SW480 (cell line): ENCODE measurements at regions not wholly inside any gene's neighbourhood (a gene's known extent, or its start where the extent isn't known, plus 50 kb on each side); places are given as distances from the start of the nearest gene placed in this dataset.
A peak's percentile ranks its signal among the peaks of the same experiment; 100 is the strongest.

Source experiments
- DNase-seq: peaks from one replicate; pipeline ENCODE4 v3.0.0-alpha.2; 2016; ENCODE audit warnings: low spot score

GRCh38 chr4:176979416-176979815 is 186.7 kb upstream of the VEGFC start:
- no peak for DNase-seq

DNA sequence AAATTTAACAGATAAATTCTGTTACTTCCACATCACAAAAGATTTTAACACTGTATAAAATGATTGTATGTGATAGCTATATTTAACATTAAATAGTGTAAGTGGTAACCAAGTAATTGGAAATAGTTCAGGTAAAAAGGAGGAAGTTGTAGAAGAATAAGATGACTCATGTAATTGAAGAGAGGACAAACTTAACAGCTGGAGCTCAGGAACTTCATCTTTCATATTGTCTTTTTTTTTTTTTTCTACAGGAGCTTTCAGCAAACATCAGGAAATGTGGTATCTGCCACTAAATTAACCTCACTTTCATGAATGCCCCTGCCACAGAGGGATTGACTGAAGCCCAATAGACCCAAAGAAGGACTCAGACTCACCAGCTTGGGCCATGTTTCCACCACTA is 188.4 kb upstream of the VEGFC start:
- DNase-seq = no peak

- DNase-seq = no peak
Observed at GRCh38 chr4:176981551-176981950, 188.8 kb upstream of the VEGFC start.

- DNase-seq = peak; percentile 5
Observed at GRCh38 chr4:176988226-176988625, 195.5 kb upstream of the VEGFC start.

- no peak for DNase-seq
Observed at GRCh38 chr4:176989186-176989585, 196.5 kb upstream of the VEGFC start.

DNA sequence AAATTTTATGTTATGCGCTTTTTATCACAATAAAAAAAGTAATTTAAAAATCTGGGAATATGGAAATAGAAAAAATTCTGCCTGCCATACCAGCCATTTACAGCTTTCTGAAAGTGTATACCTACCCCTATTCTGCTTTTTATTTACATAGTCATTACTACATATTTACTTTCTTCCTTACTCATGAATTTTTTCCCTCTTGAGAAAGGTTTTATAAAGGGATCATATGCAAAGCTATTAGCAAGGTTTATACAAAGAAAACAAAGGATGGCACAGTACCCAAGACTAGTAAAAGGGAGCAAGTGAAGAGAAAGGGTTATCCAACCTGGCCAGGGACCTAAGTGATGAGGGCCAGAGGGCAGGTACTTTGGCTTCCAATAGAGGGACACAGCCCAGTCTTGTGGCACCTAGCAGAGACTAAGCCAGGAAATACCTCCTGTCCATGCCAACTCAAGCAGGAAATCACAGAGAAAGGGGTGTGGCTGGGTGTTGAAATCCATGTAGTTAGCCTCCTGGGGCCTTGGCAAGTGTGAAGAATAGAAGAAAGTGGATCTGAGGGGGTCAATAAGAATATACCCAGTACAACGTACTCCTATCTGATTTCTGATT is 207.3 kb upstream of the VEGFC start:
- no peak for DNase-seq

DNA sequence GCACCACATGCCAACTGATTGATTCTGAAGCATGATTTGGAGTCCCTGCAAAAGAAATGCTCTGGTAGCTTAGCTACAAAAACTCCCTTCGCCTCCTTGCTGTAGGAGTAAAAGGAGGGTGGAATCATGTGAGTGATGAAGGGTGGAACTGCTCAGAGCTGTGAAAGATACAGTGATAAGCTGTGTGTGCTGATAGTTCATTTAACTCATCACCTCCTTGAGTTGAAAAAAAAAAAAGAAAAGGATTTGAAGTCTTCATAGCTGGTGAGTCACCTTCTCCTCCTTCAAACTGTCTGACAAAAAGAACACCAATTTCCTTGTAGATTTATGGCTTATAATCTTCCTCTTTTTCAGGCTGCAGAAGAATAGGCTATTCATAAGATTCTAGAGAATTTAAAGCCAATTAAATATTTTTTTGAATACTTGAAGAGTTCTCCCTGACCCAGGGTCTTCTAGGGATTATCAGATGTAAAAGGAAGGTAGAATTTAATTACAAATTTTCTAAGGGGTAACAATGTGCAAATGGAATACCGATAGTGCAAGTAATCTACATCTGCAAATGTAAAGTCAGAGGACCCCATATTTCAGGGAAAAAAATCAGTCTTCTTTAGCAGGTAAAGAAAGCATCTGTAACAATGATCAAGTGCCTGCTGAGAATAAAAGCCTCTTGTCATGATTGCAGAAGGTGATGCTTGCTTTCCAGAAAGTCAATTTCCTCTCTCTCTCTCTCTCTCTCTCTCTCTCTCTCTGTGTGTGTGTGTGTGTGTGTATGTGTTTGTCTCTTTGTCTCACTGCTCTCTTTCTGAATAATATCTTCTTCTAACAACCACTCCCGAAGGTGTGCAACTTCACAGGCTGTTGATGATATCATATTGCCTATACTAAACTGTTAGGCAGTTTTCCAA is 208.8 kb upstream of the VEGFC start:
- DNase-seq = no peak

GRCh38 chr4:177005674-177006230 is 213.0 kb upstream of the VEGFC start:
- no peak for DNase-seq

- no peak for DNase-seq
Observed at GRCh38 chr4:177006331-177006730, 213.6 kb upstream of the VEGFC start.

DNA sequence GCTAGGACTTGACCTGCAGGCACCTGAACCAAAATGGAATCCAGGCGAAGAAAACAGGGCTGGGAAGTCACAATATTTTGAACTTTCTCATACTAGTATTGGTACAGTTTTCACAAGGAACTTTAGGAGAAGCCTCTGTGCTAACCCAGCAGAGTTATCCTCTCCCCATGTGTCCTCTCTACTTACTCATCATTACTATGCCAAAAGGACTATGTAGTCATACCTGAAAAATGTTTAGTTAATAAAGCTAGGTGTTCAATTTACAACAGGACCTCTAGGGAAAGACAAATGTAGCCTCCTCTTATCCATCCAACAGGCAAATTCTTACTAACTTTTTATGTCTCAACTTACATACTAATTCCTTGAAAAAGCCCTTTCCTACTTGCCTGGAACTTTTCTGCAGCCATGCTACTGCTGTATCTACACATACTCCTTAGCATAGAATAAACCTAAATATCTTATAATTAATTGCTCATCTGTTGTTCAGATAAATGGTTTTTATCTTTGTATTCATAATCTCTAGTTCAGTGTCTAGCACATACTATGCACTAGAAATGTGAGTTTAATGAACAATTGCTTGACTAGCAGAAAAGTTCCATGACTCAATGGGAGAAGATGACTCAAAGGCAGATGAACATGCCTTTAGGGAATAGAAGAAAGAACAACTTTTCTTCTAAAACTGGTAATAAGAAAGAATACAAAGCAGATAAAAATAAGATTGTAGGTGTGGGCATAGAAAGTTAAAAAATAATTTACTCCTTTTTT is 215.5 kb upstream of the VEGFC start:
- DNase-seq = no peak

GRCh38 chr4:177008836-177009501 is 216.2 kb upstream of the VEGFC start:
- DNase-seq = no peak

DNA sequence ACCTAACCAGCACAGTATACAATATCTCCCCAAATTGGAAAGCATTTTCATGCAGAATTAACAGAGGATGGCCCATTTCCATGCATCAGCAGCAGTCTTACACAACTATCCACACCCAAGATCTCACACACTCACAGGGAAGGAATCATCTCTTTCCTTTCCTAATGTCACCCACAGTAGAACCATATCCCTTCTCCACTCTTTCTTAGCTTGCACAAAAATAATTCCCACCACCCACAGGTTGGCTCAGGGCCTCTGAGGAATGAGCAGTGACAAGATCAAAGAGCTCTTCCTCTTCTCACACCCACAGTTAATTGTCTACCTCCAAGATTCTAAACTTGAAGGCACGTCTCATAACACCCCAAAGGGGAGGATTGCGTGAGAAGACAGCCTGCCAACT is 217.7 kb upstream of the VEGFC start:
- no peak for DNase-seq

DNA sequence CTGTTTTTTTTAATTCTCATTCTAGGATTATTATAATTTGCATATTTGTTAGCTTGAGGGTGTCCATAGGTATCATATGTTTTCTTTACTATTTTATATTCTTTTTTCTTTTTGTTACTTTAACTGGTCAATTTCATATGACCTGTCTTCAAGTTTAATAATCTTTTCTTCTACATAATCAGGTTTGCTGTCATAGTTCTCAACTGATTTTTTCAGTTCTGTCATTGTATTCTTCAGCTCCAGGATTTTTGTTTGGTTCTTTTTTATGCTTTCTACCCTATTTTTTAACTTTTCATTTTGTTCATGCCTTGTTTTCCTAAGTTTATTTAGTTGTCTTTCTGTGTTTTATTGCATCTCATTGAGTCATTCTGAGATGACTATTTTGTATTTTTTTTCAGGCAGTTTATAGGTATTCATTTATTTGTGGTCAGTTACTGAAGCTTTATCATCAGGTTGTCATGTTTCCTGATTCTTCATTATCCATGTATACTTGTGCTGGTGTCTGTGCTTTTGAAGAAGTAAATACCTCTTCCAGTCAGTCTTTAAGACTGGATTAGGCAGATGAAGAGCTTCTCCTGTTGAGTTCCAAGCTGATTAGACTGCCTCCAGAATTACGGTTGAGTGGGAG is 220.3 kb upstream of the VEGFC start:
- DNase-seq = no peak

- DNase-seq = no peak
Observed at GRCh38 chr4:177016541-177017141, 223.9 kb upstream of the VEGFC start.

DNA sequence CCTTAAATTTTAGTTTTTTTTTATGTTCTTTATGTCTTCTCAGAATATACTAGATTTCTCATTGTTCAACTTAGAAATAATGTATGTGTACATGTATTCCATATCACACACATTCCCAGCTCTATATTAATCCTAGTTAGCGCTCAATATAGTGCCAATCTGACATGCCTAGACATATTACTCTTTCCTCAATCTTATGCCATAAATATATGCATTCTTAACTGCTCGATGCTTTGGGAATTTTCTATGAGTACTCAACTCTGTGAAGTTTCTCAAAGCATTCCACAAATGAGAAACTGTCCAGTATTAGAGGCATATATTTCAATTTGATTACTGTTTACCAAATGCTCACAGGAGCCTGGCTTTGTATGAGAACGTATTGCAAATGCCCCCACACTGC is 231.2 kb upstream of the VEGFC start:
- no peak for DNase-seq

- no peak for DNase-seq
Observed at GRCh38 chr4:177032341-177032740, 239.6 kb upstream of the VEGFC start.

DNA sequence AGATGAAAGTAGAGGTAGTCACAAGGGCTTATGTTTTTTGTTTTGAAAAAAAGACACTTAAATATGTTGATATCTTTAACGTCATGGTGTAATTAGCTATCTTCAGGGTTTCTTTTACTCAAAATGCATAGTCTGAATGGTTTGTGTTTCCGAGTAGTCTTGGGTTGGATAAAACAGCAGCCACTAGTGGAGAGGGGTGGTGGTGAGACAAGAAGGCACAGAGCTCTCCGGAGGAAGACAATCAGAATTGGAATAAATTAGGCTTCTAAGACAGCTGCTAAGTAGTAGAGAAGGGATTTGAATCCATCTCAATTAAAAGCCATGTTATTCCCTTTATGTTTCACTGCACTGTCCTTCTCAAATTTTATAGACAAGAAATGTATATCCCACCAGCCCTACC is 240.4 kb upstream of the VEGFC start:
- no peak for DNase-seq

DNA sequence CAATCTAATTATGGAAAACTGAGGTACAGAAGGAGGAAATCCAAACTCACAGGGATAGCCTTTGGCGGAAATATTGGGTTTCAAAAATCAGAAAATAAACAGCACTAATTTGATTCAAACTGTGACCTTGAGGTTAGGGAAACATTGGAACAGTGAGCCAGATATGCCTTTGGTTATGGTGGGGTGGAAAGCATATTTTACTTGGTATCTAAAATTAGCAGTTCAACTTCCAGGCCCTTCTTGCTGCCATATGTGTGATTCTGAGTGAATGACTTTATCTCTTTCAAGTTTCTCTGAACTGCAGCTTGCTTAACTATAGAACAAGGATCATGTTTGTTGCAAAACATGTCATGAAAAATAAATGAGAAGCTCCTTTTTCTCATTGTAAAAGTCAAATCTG is 240.9 kb upstream of the VEGFC start:
- no peak for DNase-seq

GRCh38 chr4:177041356-177041755 is 248.6 kb upstream of the VEGFC start:
- DNase-seq = no peak

GRCh38 chr4:177047070-177047850 is 254.5 kb upstream of the VEGFC start:
- peak; percentile 33 for DNase-seq

GRCh38 chr4:177047851-177048174 is 255.1 kb upstream of the VEGFC start:
- DNase-seq = no peak
